HEK293T (cell line): ENCODE measurements at regions not wholly inside any gene's neighbourhood (a gene's known extent, or its start where the extent isn't known, plus 50 kb on each side); places are given as distances from the start of the nearest gene placed in this dataset.

Source experiments
- ARNT ChIP-seq: fragments of 450-650 bp; IDR thresholded peaks from 2 replicates; pipeline ENCODE4 v1.6.1; 2017; ENCODE audit warnings: mild to moderate bottlenecking
- SP1 ChIP-seq: fragments of 450-650 bp; IDR thresholded peaks from 2 replicates; pipeline ENCODE4 v1.6.1; 2017

GRCh38 chr3:21902956-21903355, 151.9 kb upstream of the ZNF385D start:
- TF ChIP-seq ARNT (no peak), SP1 (no peak)
